Kasumi-1 (cell line): ENCODE measurements at regions not wholly inside any gene's neighbourhood (a gene's known extent, or its start where the extent isn't known, plus 50 kb on each side); places are given as distances from the start of the nearest gene placed in this dataset.

ENCODE experiments used
- DNase-seq, 2 experiments: peaks; one replicate each; lab custom pipeline; 2025; lab: John Stamatoyannopoulos, UW

- DNase-seq, result no peak
Observed at GRCh38 chr2:21253311-21254027, 129.7 kb downstream of the TDRD15 start.

- DNase-seq, result no peak
Observed at GRCh38 chr2:21254170-21254965, 130.6 kb downstream of the TDRD15 start.

GRCh38 chr2:21256006-21256405 is 132.2 kb downstream of the TDRD15 start:
- DNase-seq, result peak; percentile 28 to 49

GRCh38 chr2:21257621-21258020 is 133.9 kb downstream of the TDRD15 start:
- no peak for DNase-seq

- no peak for DNase-seq
Observed at GRCh38 chr2:21258082-21258481, 134.3 kb downstream of the TDRD15 start.

- no peak for DNase-seq
Observed at GRCh38 chr2:21260311-21260710, 136.5 kb downstream of the TDRD15 start.

- DNase-seq, result no peak
Observed at GRCh38 chr2:21261591-21261990, 137.8 kb downstream of the TDRD15 start.

GRCh38 chr2:21262426-21262940 is 138.7 kb downstream of the TDRD15 start:
- DNase-seq, result no peak

GRCh38 chr2:21263622-21264021 is 139.9 kb downstream of the TDRD15 start:
- DNase-seq, result no peak

- DNase-seq, result no peak
Observed at GRCh38 chr2:21265752-21266151, 142.0 kb downstream of the TDRD15 start.

- no peak for DNase-seq
Observed at GRCh38 chr2:21267232-21267835, 143.6 kb downstream of the TDRD15 start.

- DNase-seq, result no peak
Observed at GRCh38 chr2:21268197-21268877, 144.6 kb downstream of the TDRD15 start.

GRCh38 chr2:21268878-21269224 is 145.1 kb downstream of the TDRD15 start:
- no peak for DNase-seq

GRCh38 chr2:21269382-21269781 is 145.6 kb downstream of the TDRD15 start:
- DNase-seq, result no peak

GRCh38 chr2:21270083-21270491 is 146.3 kb downstream of the TDRD15 start:
- DNase-seq, result no peak

GRCh38 chr2:21270708-21271122 is 146.9 kb downstream of the TDRD15 start:
- no peak for DNase-seq

- DNase-seq, result no peak
Observed at GRCh38 chr2:21276163-21276562, 152.4 kb downstream of the TDRD15 start.

- DNase-seq, result no peak
Observed at GRCh38 chr2:21277068-21278056, 153.6 kb downstream of the TDRD15 start.

GRCh38 chr2:21279525-21279924 is 155.8 kb downstream of the TDRD15 start:
- DNase-seq, result no peak

- DNase-seq, result no peak
Observed at GRCh38 chr2:21280793-21281192, 157.0 kb downstream of the TDRD15 start.

- no peak for DNase-seq
Observed at GRCh38 chr2:21281384-21281783, 157.6 kb downstream of the TDRD15 start.
